Activated B cell treated with CpG ODN at 0.5 μM for 24 hours (primary cell): ENCODE measurements at regions not wholly inside any gene's neighbourhood (a gene's known extent, or its start where the extent isn't known, plus 50 kb on each side); places are given as distances from the start of the nearest gene placed in this dataset.

Experiments
- ATAC-seq: fragments of 200-7000 bp; cut with Tn5 transposase; one replicate; pipeline ENCODE4 v1.10.0; 2021; ENCODE audit warnings: low read depth, mild to moderate bottlenecking, moderate library complexity
- CTCF ChIA-PET: fragments of 350-600 bp; sonication (Branson Sonifier 250); formaldehyde crosslinking; loops from one replicate; lab custom pipeline; 2021; ENCODE audit warnings: antibody characterized with exemption; lab: Charles Lee
- POLR2A ChIA-PET: fragments of 350-600 bp; sonication (Branson Sonifier 250); formaldehyde crosslinking; loops from one replicate; lab custom pipeline; 2021; ENCODE audit warnings: antibody characterized with exemption; lab: Charles Lee
- DNase-seq: peaks from one replicate; pipeline ENCODE4 v3.0.0; 2022
- H3K27ac Mint-ChIP-seq: one replicate; pipeline ENCODE4 v1.8.0; 2020; ENCODE audit warnings: mixed read lengths
- H3K27me3 Mint-ChIP-seq: one replicate; pipeline ENCODE4 v1.8.0; 2021; ENCODE audit warnings: mixed read lengths
- H3K36me3 Mint-ChIP-seq: one replicate; pipeline ENCODE4 v1.8.0; 2021; ENCODE audit warnings: low read depth, mixed read lengths
- H3K4me1 Mint-ChIP-seq: one replicate; pipeline ENCODE4 v1.8.0; 2021; ENCODE audit warnings: mixed read lengths
- H3K4me3 Mint-ChIP-seq: one replicate; pipeline ENCODE4 v1.8.0; 2020; ENCODE audit warnings: mild to moderate bottlenecking, mixed read lengths
- H3K9me3 Mint-ChIP-seq: one replicate; pipeline ENCODE4 v1.8.0; 2020; ENCODE audit warnings: mixed read lengths
- CTCF ChIP-seq: fragments of 200-600 bp; IDR thresholded peaks from one replicate; pipeline ENCODE4 v1.8.0; 2022; ENCODE audit warnings: antibody characterized with exemption, mild to moderate bottlenecking
- intact Hi-C: fragments of 100-400 bp; cut with micrococcal nuclease; formaldehyde crosslinking; loops from one replicate; pipeline ENCODE4 v1.15.1; 2024

GRCh38 chr11:43549624-43550023, 130.9 kb upstream of the HSD17B12 start:
- Mint-ChIP-seq H3K4me1 (peaks cover 2% of the 10 kb centered on the region), H3K36me3 (no peaks in the 10 kb centered on the region), H3K4me3 (no peak overlapping the region), H3K9me3 (no peaks in the 10 kb centered on the region), H3K27ac (no peak overlapping the region), H3K27me3 (peaks cover 63% of the 10 kb centered on the region)
- ChIA-PET CTCF (no interaction called here), POLR2A (no interaction called here)
- intact Hi-C loops = no loop called here
- no peak for TF ChIP-seq CTCF
- ATAC-seq (no peak), DNase-seq (no peak)

- Mint-ChIP-seq H3K27me3 (peaks cover 55% of the 10 kb centered on the region), H3K27ac (no peak overlapping the region), H3K36me3 (no peaks in the 10 kb centered on the region), H3K4me3 (no peak overlapping the region), H3K4me1 (peaks cover 2% of the 10 kb centered on the region), H3K9me3 (no peaks in the 10 kb centered on the region)
- DNase-seq (no peak), ATAC-seq (no peak)
- POLR2A ChIA-PET = no interaction called here
- CTCF ChIA-PET = no interaction called here
- intact Hi-C loops = no loop called here
- no peak for TF ChIP-seq CTCF
Measured at GRCh38 chr11:43550714-43551113, 129.8 kb upstream of the HSD17B12 start.

GRCh38 chr11:43554148-43554473, 126.4 kb upstream of the HSD17B12 start:
- Mint-ChIP-seq H3K27me3 (peaks cover 64% of the 10 kb centered on the region), H3K36me3 (no peaks in the 10 kb centered on the region), H3K4me1 (no peaks in the 10 kb centered on the region), H3K4me3 (no peak overlapping the region), H3K9me3 (no peaks in the 10 kb centered on the region), H3K27ac (no peak overlapping the region)
- intact Hi-C loops = no loop called here
- ChIA-PET POLR2A (no interaction called here), CTCF (no interaction called here)
- ATAC-seq (no peak), DNase-seq (no peak)
- TF ChIP-seq CTCF = no peak

- DNase-seq (no peak), ATAC-seq (no peak)
- Mint-ChIP-seq H3K4me1 (no peaks in the 10 kb centered on the region), H3K27me3 (peaks cover 65% of the 10 kb centered on the region), H3K4me3 (no peak overlapping the region), H3K27ac (no peak overlapping the region), H3K36me3 (no peaks in the 10 kb centered on the region), H3K9me3 (no peaks in the 10 kb centered on the region)
- CTCF ChIA-PET = no interaction called here
- POLR2A ChIA-PET = no interaction called here
- intact Hi-C loops = no loop called here
- TF ChIP-seq CTCF = no peak
Measured at GRCh38 chr11:43555186-43555585, 125.4 kb upstream of the HSD17B12 start.

GRCh38 chr11:43555816-43556611, 124.5 kb upstream of the HSD17B12 start:
- Mint-ChIP-seq H3K9me3 (no peaks in the 10 kb centered on the region), H3K36me3 (no peaks in the 10 kb centered on the region), H3K27ac (no peak overlapping the region), H3K4me1 (no peaks in the 10 kb centered on the region), H3K27me3 (peaks cover 67% of the 10 kb centered on the region), H3K4me3 (no peak overlapping the region)
- ATAC-seq (no peak), DNase-seq (no peak)
- POLR2A ChIA-PET = no interaction called here
- TF ChIP-seq CTCF = no peak
- intact Hi-C loops = no loop called here
- CTCF ChIA-PET = interaction anchor here (1.1 kb wide), 1 partner anchor 296 kb away, joined by 3 read pairs; no protein-coding TSS in a partner anchor
